Stimulated activated CD4-positive, alpha-beta T cell treated with anti-CD3 and anti-CD28 coated beads, Interleukin-1b, Interleukin-23, amount 100 ng/mL, for 24 hours (primary cell): ENCODE measurements at regions not wholly inside any gene's neighbourhood (a gene's known extent, or its start where the extent isn't known, plus 50 kb on each side); places are given as distances from the start of the nearest gene placed in this dataset.
"Not testable (repeated sequence)": the region's sequence is repeated elsewhere in the genome, so short reads cannot be mapped to it uniquely, and the experiment has no call there.

Source experiments
- DNase-seq, 4 experiments: peaks; one replicate each; pipeline ENCODE4 v3.0.0-alpha.2; 2020; ENCODE audit warnings: low read depth in 4 of 4, low spot score in 1 of 4

DNA sequence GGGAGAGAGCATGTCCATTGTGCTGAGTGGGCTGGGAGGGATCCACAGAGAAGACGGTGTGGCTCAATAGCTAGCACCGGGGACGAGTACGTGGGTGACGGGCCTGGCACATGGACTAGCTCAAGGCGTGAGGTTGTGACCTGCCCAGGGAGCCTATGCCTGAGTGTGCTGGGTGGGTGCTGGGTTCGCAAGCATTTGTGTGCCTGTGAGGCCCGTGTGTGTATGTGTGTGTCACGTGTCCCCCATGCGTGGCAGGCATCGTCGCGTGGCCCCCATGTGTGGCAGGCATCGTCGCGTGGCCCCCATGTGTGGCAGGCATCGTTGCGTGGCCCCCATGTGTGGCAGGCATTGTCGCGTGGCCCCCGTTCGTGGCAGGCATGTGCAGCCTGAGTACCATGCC, 109.2 kb downstream of the TMEM121 start:
- DNase-seq = no peak

DNA sequence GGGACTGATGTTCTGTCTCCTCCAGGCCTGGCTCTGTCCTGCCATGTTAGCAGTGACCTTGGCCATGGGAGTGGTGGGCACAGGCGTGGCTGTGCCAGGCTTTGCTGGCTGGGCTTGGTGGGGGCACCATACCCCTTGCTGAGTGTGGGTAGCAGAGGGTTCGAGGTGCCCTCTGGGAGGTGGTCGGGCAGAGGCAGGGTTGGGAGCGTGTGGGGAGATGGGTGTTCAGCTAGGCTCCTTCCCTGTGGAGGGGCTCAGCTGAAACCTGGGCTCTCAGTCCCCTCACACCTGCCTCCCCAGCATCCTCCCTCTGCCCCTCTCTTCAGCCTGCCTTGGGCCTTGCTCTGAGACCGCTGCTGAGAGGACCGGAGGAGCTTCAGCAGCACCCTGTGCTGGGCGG, 109.6 kb downstream of the TMEM121 start:
- not testable (repeated sequence) for DNase-seq

DNA sequence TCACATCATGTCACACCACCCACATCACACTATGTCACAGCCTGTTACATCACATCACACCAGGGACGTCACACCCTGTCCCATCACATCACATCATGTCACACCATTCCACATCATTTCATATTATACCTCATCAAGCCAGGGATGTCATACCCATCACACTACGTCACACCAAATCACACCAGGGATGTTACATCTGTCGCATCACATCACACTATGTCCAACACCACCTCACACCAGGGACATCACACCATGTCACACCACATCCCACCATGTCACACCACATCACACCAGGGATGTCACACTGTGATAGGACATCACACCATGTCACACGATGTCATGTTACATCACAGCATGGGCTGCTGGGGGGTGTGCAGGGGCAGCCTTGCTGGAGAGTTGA, 110.6 kb downstream of the TMEM121 start:
- DNase-seq = no peak

DNA sequence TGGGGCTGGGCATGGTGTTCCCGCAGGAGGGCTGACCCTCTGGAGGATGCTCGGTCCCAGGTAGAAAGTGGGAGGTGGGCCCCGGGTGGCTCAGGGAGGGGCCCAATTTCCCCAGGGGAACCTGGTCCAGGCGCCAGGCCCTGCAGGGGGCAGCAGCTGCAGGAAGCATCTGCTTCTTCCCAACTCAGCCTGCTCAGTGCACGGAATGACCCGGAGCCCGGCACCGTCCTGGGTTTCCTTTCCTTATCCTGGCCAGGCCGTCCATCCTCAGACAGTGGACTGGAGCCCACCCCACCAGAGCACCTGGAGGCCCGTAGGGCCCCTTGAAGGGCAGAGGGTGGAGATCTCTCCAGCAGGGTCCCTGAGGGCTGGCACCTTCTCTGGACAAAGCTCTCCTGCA, 111.0 kb downstream of the TMEM121 start:
- not testable (repeated sequence) for DNase-seq

- not testable (repeated sequence) for DNase-seq
Observed at GRCh38 chr14:105639969-105640931, 113.9 kb downstream of the TMEM121 start.

DNA sequence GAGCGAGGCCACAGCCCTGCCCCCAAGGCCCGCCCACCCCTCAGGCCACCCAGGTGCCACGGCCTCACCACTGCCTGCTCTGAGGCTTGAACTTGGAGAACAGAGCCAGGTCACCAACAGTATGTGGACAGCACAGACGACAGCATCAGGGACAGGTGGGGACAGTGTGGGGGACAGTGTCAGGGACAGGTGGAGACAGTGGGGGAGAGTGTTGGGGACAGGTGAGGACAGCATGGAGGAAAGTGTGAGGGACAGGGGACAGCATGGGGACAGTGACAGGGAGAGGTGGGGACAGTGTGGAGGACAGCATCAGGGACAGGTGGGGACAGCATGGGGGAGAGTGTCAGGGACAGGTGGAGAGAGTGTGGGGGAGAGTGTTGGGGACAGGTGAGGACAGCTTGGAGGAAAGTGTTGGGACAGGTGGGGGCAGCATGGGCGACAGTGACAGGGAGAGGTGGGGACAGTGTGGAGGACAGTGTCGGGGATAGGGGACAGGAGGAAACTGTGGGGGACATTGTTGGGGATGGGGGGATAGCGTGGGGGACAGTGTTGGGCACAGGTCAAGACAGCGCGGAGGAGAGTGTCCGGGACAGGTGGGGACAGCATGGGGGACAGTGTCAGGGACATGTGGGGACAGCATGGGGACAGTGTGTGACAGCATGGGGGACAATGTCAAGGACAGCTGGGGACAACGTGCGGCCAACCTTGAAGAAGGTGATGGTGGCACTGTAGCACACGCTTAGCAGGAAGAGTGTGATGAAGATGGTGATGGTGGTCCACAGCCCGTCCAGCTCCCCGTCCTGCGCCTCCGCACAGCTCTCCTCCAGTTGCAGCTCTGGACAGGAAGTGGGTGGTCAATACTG, 114.9 kb downstream of the TMEM121 start:
- no peak for DNase-seq

DNA sequence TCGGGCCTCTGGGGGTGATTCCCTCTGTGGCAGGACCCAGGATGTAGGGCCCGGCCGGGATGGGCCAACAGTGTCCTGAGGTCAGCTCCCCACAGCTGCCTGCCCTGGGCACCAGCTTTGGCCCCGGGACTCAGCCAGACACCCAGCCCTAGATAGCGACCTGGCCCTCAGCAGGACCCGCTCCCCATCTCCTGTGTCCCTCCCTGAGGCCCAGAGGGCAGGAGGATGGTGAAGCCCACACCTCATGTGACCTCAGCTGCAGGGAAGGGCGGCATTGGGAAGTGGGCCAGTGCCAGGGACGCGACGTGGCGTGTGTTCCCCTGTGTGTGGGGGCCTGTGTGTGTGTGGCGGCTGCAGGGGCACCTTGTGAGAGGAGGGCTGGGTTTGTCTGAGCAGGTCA, 115.6 kb downstream of the TMEM121 start:
- DNase-seq = not testable (repeated sequence)

DNA sequence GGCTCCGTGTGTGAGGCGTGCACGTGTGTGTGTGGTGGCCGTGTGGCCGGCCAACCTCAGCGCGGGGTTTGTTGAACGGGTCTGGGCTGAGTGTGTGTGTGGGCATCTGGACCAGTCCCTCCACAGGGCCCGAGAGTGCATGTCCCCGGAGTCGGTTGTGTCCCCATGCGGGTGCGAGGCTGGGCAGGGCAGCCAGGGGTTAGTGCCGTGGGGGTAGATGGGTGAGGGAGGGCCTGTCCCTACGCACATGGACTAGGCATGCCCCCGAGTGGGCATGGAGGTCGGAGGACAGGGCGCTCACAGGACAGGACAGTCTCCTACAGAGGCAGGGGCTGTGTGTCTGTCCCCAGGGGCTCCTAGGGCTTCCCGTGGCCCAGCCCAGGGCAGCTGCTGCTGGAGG, 116.1 kb downstream of the TMEM121 start:
- DNase-seq = not testable (repeated sequence)

DNA sequence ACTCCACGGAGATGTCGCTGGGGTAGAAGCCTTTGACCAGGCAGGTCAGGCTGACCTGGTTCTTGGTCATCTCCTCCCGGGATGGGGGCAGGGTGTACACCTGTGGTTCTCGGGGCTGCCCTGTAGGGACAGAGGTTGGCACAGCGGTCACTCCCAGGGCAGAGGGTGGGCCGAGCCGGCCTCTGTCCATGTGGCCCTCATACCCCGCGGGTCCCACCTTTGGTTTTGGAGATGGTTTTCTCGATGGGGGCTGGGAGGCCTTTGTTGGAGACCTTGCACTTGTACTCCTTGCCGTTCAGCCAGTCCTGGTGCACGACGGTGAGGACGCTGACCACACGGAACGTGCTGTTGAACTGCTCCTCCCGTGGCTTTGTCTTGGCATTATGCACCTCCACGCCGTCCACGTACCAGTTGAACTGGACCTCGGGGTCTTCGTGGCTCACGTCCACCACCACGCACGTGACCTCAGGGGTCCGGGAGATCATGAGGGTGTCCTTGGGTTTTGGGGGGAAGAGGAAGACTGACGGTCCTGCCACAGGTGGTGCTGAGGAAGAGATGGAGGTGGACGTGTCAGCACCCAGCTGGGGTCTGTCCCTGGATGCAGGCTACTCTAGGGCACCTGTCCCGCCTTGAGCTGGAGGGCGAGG, 117.1 kb downstream of the TMEM121 start:
- not testable (repeated sequence) for DNase-seq

- not testable (repeated sequence) for DNase-seq
Observed at GRCh38 chr14:105644053-105644435, 117.7 kb downstream of the TMEM121 start.

GRCh38 chr14:105644457-105644856, 118.1 kb downstream of the TMEM121 start:
- DNase-seq = not testable (repeated sequence)

GRCh38 chr14:105644891-105645290, 118.5 kb downstream of the TMEM121 start:
- DNase-seq = not testable (repeated sequence)

GRCh38 chr14:105645389-105645788, 119.0 kb downstream of the TMEM121 start:
- DNase-seq = not testable (repeated sequence)

DNA sequence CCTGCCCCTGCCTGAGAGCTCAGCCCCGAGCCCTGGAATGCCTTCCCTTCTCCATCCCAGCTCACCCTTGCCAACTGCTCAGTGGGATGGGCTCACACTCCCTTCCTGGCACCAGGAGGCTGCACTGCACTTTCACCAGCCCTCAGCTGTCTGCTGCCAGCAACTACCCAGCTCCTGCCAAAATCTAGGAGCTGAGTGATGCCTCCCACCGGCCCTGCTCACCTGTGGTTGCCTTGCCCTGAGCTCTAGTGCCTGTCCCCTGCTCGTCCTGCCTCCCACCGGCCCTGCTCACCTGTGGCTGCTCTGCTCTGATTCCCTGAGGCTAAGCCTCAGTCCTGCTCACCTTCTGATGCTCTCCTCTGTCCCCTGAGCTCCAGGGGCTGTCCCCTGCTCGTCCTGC, 119.8 kb downstream of the TMEM121 start:
- DNase-seq = no peak

DNA sequence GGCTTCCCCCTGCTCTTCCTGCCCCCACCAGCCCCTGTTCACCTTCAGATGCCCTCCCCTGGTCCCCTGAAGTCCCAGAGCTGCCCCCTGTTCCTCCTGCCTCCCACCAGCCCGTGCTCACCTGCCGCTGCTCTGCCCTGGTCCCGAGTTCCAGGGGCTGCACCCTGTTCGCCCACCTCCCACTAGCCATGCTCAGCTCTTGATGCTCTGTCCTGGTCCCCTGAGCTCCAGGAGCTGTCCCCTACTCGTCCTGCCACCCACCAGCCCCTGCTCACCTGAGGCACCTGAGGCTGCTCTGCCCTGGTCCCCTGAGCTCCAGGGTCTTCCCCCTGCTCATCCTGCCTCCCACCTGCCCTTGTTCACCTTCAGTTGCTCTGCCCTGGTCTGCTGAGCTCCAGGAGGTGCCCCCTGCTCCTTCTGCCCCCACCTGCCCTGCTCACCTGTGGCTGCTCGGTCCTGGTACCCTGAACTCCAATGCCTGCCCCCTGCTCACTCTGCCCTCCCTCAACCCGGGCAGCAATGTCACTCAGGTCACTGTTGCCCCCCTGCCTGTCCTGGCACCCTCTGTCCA, 120.4 kb downstream of the TMEM121 start:
- not testable (repeated sequence) for DNase-seq

DNA sequence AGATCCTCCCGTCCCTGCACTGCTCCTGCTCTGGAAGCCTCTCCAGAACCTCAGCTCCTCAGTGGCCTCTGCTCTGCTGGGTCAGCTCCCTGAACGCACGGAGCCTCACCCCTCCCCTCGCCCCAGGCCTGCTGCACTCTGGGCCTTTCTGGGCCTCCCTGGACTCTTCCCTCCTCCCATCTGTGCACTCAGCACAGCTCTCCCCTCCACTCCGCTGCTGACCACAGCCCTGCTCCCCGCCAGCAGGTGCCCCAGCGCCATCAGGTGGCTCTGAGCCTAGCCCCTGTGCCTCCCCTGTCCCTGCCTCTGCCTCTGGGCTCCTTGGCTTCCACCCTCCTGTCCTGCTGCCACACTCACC, 121.0 kb downstream of the TMEM121 start:
- DNase-seq = not testable (repeated sequence)

DNA sequence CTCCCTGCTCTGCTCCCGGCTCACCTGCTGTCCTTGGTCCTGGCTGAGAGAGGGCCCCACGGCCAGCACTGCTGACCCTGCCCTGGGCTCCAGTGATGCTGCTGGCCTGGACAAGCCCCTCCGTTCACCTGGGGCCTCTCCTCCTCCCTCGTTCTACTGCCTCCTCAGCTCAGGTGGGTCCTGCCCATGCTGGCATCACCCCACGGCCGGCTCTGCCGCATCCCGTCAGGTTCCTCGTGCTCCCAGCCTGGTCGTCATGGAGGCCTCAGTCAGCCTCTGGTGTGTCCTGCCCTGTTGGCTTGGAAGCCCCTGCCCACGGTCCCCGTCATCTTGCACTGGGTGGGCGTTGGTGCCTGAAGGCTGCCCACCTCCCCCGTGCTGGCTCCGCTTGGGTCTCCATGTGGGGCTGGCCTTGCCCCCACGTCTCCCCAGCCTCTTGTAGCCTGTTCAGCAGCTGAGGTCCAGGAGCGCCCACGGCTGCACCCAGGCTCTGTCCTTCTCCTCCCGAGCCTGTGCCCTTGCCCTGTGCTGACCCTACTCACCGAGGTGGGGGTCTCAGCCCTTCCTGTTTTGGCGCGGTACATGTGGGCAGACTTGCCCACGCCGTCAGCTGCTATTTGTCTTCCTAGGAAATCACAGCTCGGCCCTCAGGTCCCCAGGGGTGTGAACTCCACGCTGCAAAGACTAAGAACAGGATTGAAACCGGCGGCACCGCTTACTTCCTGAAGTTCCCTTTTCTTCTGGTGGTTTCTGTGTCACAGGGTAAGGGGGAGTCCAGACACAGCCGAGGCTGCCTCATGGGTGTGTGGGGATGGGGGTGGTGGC, 121.6 kb downstream of the TMEM121 start:
- no peak for DNase-seq

GRCh38 chr14:105648609-105649535, 122.5 kb downstream of the TMEM121 start:
- not testable (repeated sequence) for DNase-seq

- DNase-seq = not testable (repeated sequence)
Observed at GRCh38 chr14:105652317-105652716, 125.9 kb downstream of the TMEM121 start.
